Body of pancreas (tissue), 4 donors: ENCODE measurements at regions not wholly inside any gene's neighbourhood (a gene's known extent, or its start where the extent isn't known, plus 50 kb on each side); places are given as distances from the start of the nearest gene placed in this dataset.

ENCODE experiments used
- CTCF ChIP-seq, 7 experiments: fragments of 450-650 bp in 4 of 7; fragments of 200-600 bp in 3 of 7; sonication (generic) in 3 of 7; IDR thresholded peaks; one replicate each; pipeline ENCODE4 v1.5.1; 2016 to 2019; ENCODE audit warnings: antibody characterized with exemption in 7 of 7
- POLR2A ChIP-seq, 3 donors: fragments of 450-650 bp; IDR thresholded peaks; one replicate each; pipeline ENCODE4 v1.6.1; 2016; ENCODE audit warnings: antibody characterized with exemption in 3 of 3, mild to moderate bottlenecking in 2 of 3

- TF ChIP-seq CTCF (IDR thresholded peaks at IDR 0.05), result no peak
- TF ChIP-seq POLR2A (IDR thresholded peaks at IDR 0.05), result no peak
Observed at GRCh38 chr5:125668884-125669283, 754.3 kb upstream of the GRAMD2B start.
